ENCODE measurements at regions not wholly inside any gene's neighbourhood (a gene's known extent, or its start where the extent isn't known, plus 50 kb on each side); places are given as distances from the start of the nearest gene placed in this dataset.

DNA sequence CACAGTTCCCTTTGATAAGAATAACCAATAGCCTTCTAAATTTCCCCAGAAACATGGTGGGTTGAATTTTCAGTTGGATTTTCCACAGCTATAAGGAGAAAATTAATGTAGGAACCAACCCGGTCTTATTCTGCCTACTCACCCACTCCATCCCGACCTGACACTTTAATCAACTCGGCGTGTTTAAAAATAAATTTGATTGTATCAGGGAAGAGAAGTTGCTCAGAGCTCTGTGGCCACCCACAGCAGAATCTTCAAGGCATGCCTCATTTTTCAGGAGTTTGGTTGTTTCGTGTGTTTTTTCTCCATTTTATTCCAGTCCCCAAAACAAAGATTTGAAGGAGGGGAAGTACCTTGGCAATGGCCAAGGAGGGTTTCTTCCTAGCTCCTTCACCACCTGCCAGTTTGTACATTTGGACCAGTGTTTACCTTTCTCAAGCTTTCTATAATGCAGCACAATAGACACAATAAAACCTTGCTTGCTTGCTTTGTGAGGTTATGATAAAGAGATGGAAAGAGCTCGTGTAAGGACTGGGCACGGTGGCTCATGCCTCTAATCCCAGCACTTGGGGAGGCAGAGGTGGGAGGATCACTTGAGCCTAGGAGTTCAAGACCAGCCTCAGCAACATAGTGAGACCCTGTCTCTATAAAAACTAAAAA, 297.2 kb upstream of the JARID2 start:
- TF ChIP-seq GATA2 (IDR thresholded peaks at IDR 0.05; ENCODE audit: low read depth, low read length) (no peak), GATA3 (IDR thresholded peaks at IDR 0.05; ENCODE audit: low read depth, low read length) (no peak)
